ENCODE measurements at regions not wholly inside any gene's neighbourhood (a gene's known extent, or its start where the extent isn't known, plus 50 kb on each side); places are given as distances from the start of the nearest gene placed in this dataset.

DNA sequence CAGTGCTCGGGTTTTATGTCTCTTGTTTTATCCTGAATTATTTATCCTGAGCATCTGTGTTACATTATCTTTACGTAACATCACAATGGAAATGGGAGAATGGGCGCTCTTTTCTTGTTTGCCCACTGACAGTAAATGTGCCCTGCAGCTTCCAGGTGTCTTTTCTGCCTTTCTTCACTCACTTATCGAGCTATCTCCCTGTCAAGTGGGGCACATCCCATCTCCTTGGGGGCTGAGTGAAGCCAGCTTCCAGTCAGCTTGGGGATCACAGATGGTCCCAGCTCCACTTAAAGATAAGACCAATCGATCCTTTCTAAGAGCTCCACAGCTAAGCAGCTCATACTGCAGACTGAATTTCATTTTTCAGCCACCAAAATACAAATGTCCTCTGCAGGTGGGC is 125.8 kb downstream of the KBTBD8 start:
- CTCF ChIA-PET (ENCODE audit: unreplicated experiment): no interaction called here
- no peaks in the 10 kb centered on the region for H3K9me2 ChIP-seq (ENCODE audit: insufficient read depth, low read length)
- intact Hi-C loops (cut with micrococcal nuclease; ENCODE audit: unreplicated experiment): no loop called here
- no peaks in the 10 kb centered on the region for H4K20me1 ChIP-seq (ENCODE audit: insufficient read depth, low read length)
- no peaks in the 10 kb centered on the region for H3K36me3 ChIP-seq (ENCODE audit: insufficient read depth, low read length)
- no peak overlapping the region for H3K4me3 ChIP-seq (ENCODE audit: low read depth, low read length, poor library complexity, severe bottlenecking)
- no peak for DNase-seq (ENCODE audit: low spot score)
- no peak overlapping the region for H3K27ac ChIP-seq (ENCODE audit: low read depth, low read length, poor library complexity, severe bottlenecking)
- H3K79me2 ChIP-seq (ENCODE audit: insufficient read depth, low read depth, low read length): no peaks in the 10 kb centered on the region
- BruUV-seq (replicated peaks): no TSS peak
- POLR2A ChIA-PET: interaction anchor here (0.5 to 0.7 kb wide), 3 partner anchors 9 to 1595 kb away, joined by 3 to 4 read pairs (median 4); no protein-coding TSS in a partner anchor
- H2AFZ ChIP-seq (ENCODE audit: low read length): no peak overlapping the region
- no peaks in the 10 kb centered on the region for H3K4me1 ChIP-seq (ENCODE audit: insufficient read depth, low read length, poor library complexity, severe bottlenecking)
- H3K9me3 ChIP-seq (ENCODE audit: low read length): no peaks in the 10 kb centered on the region
- no peak overlapping the region for H3K4me2 ChIP-seq (ENCODE audit: low read length)
- no peak for TF ChIP-seq EZH2phosphoT487 (IDR thresholded peaks at IDR 0.05; ENCODE audit: borderline replicate concordance, low read depth, low read length)
- TF ChIP-seq, protein P1, sequence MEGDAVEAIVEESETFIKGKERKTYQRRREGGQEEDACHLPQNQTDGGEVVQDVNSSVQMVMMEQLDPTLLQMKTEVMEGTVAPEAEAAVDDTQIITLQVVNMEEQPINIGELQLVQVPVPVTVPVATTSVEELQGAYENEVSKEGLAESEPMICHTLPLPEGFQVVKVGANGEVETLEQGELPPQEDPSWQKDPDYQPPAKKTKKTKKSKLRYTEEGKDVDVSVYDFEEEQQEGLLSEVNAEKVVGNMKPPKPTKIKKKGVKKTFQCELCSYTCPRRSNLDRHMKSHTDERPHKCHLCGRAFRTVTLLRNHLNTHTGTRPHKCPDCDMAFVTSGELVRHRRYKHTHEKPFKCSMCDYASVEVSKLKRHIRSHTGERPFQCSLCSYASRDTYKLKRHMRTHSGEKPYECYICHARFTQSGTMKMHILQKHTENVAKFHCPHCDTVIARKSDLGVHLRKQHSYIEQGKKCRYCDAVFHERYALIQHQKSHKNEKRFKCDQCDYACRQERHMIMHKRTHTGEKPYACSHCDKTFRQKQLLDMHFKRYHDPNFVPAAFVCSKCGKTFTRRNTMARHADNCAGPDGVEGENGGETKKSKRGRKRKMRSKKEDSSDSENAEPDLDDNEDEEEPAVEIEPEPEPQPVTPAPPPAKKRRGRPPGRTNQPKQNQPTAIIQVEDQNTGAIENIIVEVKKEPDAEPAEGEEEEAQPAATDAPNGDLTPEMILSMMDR (conservative IDR thresholded peaks at IDR 0.05; ENCODE audit: low read length): no peak

DNA sequence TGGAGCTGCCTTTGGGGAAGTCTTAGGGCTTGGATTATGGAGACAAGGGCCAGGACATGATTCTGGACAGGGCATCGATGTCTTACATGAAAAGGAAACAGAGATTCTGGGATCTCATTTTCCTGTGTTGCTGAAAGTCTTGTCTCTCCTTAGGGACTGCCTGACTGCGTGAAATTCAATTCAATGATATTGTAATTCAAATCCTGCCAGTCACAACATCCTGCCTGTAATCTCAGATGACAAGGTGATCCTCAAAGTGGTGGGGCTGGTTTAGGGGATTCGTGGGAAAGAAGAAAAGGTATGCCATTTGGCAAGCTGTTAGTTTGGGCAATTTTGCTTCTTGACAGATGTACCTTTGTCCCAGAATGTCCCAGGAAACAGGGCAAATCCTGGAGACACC is 129.1 kb downstream of the KBTBD8 start:
- Histone ChIP-seq H3K4me2 (ENCODE audit: low read length) (no peak overlapping the region), H3K9me2 (ENCODE audit: insufficient read depth, low read length) (no peaks in the 10 kb centered on the region), H3K27ac (ENCODE audit: low read depth, low read length, poor library complexity, severe bottlenecking) (no peak overlapping the region), H3K79me2 (ENCODE audit: insufficient read depth, low read depth, low read length) (no peaks in the 10 kb centered on the region), H2AFZ (ENCODE audit: low read length) (no peak overlapping the region), H4K20me1 (ENCODE audit: insufficient read depth, low read length) (no peaks in the 10 kb centered on the region), H3K9me3 (ENCODE audit: low read length) (no peaks in the 10 kb centered on the region), H3K4me1 (ENCODE audit: insufficient read depth, low read length, poor library complexity, severe bottlenecking) (no peaks in the 10 kb centered on the region), H3K36me3 (ENCODE audit: insufficient read depth, low read length) (no peaks in the 10 kb centered on the region), H3K4me3 (ENCODE audit: low read depth, low read length, poor library complexity, severe bottlenecking) (no peak overlapping the region)
- intact Hi-C loops (cut with micrococcal nuclease; ENCODE audit: unreplicated experiment): no loop called here
- TF ChIP-seq, protein P1 (conservative IDR thresholded peaks at IDR 0.05; ENCODE audit: low read length): no peak
- TF ChIP-seq EZH2phosphoT487 (IDR thresholded peaks at IDR 0.05; ENCODE audit: borderline replicate concordance, low read depth, low read length): no peak
- ChIA-PET POLR2A (no interaction called here), CTCF (ENCODE audit: unreplicated experiment) (no interaction called here)
- no TSS peak for BruUV-seq (replicated peaks)
- no peak for DNase-seq (ENCODE audit: low spot score)

DNA sequence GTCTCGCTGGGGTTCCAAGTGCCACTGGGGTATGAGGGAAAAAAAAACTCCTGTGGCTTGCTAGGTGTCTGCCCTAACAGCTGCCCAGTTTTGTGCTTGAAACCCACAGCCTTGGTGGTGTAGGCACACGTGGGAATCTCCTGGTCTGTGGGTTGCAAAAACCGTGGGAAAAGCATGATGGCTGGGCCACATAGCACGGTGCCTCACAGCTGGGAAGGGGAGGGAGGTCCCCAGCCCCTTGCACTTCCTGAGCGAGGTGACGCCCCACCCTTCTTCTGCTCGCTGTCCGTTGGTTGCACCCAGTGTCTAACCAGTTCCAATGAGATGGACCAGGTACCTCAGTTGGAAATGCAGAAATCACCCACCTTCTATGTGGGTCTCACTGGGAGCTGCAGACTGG is 144.3 kb downstream of the KBTBD8 start:
- Histone ChIP-seq H3K36me3 (ENCODE audit: insufficient read depth, low read length) (no peaks in the 10 kb centered on the region), H3K4me1 (ENCODE audit: insufficient read depth, low read length, poor library complexity, severe bottlenecking) (no peaks in the 10 kb centered on the region), H3K79me2 (ENCODE audit: insufficient read depth, low read depth, low read length) (no peaks in the 10 kb centered on the region), H3K9me3 (ENCODE audit: low read length) (no peaks in the 10 kb centered on the region), H3K4me2 (ENCODE audit: low read length) (no peak overlapping the region), H3K9me2 (ENCODE audit: insufficient read depth, low read length) (no peaks in the 10 kb centered on the region), H4K20me1 (ENCODE audit: insufficient read depth, low read length) (no peaks in the 10 kb centered on the region; the same call in 1 of the 2 replicates), H3K27ac (ENCODE audit: low read depth, low read length, poor library complexity, severe bottlenecking) (no peak overlapping the region), H2AFZ (ENCODE audit: low read length) (no peak overlapping the region), H3K4me3 (ENCODE audit: low read depth, low read length, poor library complexity, severe bottlenecking) (no peak overlapping the region)
- intact Hi-C loops (cut with micrococcal nuclease; ENCODE audit: unreplicated experiment): no loop called here
- DNase-seq (ENCODE audit: low spot score): no peak
- ChIA-PET CTCF (ENCODE audit: unreplicated experiment) (no interaction called here), POLR2A (interaction anchor here (0.6 kb wide), 1 partner anchor 981 kb away, joined by 6 read pairs; no protein-coding TSS in a partner anchor)
- TF ChIP-seq, protein P1 (conservative IDR thresholded peaks at IDR 0.05; ENCODE audit: low read length): no peak
- TF ChIP-seq EZH2phosphoT487 (IDR thresholded peaks at IDR 0.05; ENCODE audit: borderline replicate concordance, low read depth, low read length): no peak
- BruUV-seq (replicated peaks): no TSS peak
